Skeletal muscle satellite cell (primary cell): ENCODE measurements at regions not wholly inside any gene's neighbourhood (a gene's known extent, or its start where the extent isn't known, plus 50 kb on each side); places are given as distances from the start of the nearest gene placed in this dataset.

Experiments used
- H3K27me3 ChIP-seq: 2 replicates; pipeline ENCODE4 v1.7.0; 2013; ENCODE audit warnings: low read length; ENCODE audit not compliant: control insufficient read depth, insufficient read depth
- H3K36me3 ChIP-seq: 2 replicates; pipeline ENCODE4 v1.7.0; 2013; ENCODE audit warnings: mild to moderate bottlenecking, control low read depth, low read length; ENCODE audit not compliant: insufficient read depth
- H3K4me1 ChIP-seq: 2 replicates; pipeline ENCODE4 v1.7.0; 2013; ENCODE audit warnings: low read length; ENCODE audit not compliant: control insufficient read depth, insufficient read depth
- H3K4me2 ChIP-seq: 2 replicates; pipeline ENCODE4 v1.7.0; 2013; ENCODE audit warnings: mild to moderate bottlenecking, low read length
- H3K4me3 ChIP-seq: 2 replicates; pipeline ENCODE4 v1.7.0; 2013; ENCODE audit warnings: low read length
- H3K9ac ChIP-seq: 2 replicates; pipeline ENCODE4 v1.7.0; 2013; ENCODE audit warnings: mild to moderate bottlenecking, low read depth, low read length, moderate library complexity
- H3K9me3 ChIP-seq: replicated peaks from 2 replicates; pipeline ENCODE4 v1.7.0; 2013; ENCODE audit warnings: mild to moderate bottlenecking, control low read depth, low read length

DNA sequence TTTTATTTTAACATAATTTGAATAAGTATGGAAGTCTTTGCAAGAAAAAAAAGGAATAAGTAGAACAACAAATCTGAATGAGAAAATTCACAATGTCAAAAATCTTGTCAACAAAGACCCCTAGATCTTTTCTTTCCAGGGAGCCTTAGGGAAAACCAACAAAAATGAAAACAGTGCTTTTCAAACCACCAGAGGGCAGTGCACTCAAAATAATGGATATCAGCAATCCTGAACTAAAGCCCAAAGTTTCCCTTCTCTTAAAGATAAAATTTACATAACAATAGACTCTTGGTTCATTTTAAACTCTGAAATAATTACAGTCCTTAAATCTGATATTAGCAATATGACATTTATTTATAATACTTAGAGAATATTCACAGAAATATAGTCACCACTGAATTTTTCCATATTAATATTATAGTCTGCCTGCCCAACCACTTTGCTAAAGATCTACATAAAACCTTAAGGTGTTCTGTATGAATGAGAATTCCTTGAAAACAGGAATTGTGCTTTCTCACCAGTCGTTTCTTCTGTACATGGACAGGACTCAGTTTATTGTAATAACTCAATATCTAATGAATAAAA lies 105.3 kb upstream of the BMP5 start:
- Histone ChIP-seq H3K9ac (no peak overlapping the region), H3K27me3 (no peaks in the 10 kb centered on the region), H3K36me3 (no peaks in the 10 kb centered on the region), H3K4me2 (no peak overlapping the region), H3K4me3 (no peak overlapping the region), H3K9me3 (no peaks in the 10 kb centered on the region), H3K4me1 (no peaks in the 10 kb centered on the region)

DNA sequence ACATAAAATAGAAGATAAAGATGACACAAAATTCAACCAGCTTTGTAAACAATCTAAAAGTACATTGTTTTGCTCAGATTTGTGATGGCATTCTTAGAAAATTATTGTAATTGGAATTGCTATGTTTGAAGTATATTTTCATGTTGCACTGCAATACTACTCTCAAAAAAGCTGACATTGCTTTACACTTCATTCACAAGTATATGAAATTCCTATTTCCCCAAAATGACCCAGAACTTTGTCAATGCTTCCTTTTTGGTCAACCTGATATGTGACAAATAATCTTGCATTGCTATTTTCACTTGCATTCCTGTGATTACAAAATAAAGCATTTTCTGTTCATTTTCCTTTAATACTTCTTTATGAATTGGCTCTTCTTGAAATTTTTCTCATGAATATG lies 104.1 kb upstream of the BMP5 start:
- Histone ChIP-seq H3K36me3 (no peaks in the 10 kb centered on the region), H3K27me3 (no peaks in the 10 kb centered on the region)

GRCh38 chr6:55977959-55978665 lies 102.7 kb upstream of the BMP5 start:
- H3K27me3 ChIP-seq: no peaks in the 10 kb centered on the region
- H3K4me3 ChIP-seq: no peak overlapping the region
- no peak overlapping the region for H3K4me2 ChIP-seq
- H3K4me1 ChIP-seq: peaks cover 5% of the 10 kb centered on the region
- no peaks in the 10 kb centered on the region for H3K36me3 ChIP-seq
- H3K9me3 ChIP-seq: no peaks in the 10 kb centered on the region
- H3K9ac ChIP-seq: no peak overlapping the region

More for the DNA sequence above, 104.1 kb upstream of the BMP5 start:
- Histone ChIP-seq H3K9me3 (no peaks in the 10 kb centered on the region), H3K9ac (no peak overlapping the region), H3K4me3 (no peak overlapping the region), H3K4me2 (no peak overlapping the region), H3K4me1 (peaks cover 4% of the 10 kb centered on the region)

GRCh38 chr6:55974688-55975087 lies 99.3 kb upstream of the BMP5 start:
- H3K4me2 ChIP-seq: no peak overlapping the region
- no peak overlapping the region for H3K4me3 ChIP-seq
- H3K4me1 ChIP-seq: peaks cover 5% of the 10 kb centered on the region
- H3K27me3 ChIP-seq: no peaks in the 10 kb centered on the region
- no peaks in the 10 kb centered on the region for H3K9me3 ChIP-seq
- no peaks in the 10 kb centered on the region for H3K36me3 ChIP-seq
- H3K9ac ChIP-seq: no peak overlapping the region

DNA sequence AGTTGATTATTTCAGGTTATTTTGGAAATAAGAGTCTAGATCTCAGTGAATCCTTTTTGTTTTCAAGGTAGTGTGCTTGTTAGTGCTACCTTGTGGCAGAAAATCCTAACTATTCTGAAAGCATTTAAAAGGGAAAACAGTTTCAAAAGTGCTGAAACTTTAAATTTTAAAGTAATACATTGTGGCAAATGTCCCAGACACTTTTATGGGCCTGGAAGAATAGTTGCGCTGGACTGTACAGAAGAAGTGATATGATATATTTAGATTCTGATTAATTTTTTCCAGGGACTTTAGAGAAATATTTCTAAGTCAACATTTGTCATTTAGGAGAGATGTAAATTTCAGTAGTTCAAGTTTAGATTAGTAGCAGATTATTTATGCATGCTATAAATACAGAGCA lies 96.7 kb upstream of the BMP5 start:
- Histone ChIP-seq H3K36me3 (no peaks in the 10 kb centered on the region), H3K4me2 (no peak overlapping the region), H3K27me3 (no peaks in the 10 kb centered on the region), H3K9me3 (no peaks in the 10 kb centered on the region), H3K9ac (no peak overlapping the region), H3K4me1 (peaks cover 5% of the 10 kb centered on the region), H3K4me3 (no peak overlapping the region)

DNA sequence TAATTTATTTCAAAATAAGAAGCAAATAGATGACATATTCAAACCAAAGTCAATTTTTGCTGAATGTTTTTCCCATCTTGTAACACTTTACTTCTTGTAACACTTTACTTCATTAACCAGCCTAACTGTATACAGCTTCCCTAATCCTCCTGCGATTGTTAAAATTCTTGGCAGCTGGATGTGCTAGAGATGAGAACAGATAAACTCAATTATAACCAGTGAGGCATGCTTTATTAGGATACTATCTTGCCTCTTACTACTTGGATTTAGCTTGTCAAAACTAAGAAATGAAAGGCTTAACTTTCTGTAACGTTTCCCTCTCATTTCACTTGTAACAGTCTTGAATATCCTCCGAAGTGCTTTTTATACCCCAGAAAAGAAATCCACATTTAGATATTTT lies 94.1 kb upstream of the BMP5 start:
- no peaks in the 10 kb centered on the region for H3K9me3 ChIP-seq
- H3K4me1 ChIP-seq: peaks cover 1% of the 10 kb centered on the region
- no peaks in the 10 kb centered on the region for H3K36me3 ChIP-seq
- H3K9ac ChIP-seq: no peak overlapping the region
- no peak overlapping the region for H3K4me3 ChIP-seq
- H3K4me2 ChIP-seq: no peak overlapping the region
- H3K27me3 ChIP-seq: no peaks in the 10 kb centered on the region

DNA sequence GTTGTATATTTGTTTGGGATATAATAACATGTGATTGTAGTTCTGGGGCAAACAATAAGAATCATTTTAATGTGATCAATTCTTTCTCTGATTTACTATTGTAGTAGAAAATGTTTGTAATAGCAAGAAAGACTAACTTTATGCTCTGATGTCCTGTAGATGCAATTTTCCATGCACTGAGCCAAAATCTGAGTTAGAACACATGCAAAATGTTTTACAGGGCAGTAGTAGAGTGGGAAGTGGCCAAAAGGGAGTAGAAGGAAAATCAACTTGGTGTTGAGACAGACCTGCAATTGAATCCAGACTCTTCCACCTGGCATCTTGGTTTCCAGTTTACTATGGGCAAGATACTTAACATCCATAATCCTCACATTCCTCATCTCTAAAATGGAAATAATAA lies 93.5 kb upstream of the BMP5 start:
- Histone ChIP-seq H3K9ac (no peak overlapping the region), H3K9me3 (no peaks in the 10 kb centered on the region), H3K27me3 (no peaks in the 10 kb centered on the region), H3K36me3 (no peaks in the 10 kb centered on the region), H3K4me2 (no peak overlapping the region), H3K4me1 (no peaks in the 10 kb centered on the region), H3K4me3 (no peak overlapping the region)

DNA sequence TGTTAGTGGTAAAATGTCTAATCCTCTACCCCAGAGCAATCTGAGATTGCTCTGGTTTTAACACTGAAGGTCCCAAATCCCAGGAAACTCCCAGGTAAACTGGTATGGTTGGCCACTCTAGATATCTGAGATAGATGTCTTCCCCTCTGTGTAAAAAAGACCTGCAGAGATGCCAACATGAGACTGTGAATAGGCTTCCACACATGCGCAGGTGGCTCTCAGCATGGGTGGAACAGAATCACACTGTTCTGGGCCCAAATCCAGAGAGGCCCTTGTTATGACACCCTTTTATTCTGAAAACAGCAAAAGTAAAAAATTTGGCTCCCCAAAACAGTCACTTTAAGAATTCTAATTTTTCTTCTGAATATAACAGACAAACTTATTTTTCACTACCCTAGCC lies 88.7 kb upstream of the BMP5 start:
- no peaks in the 10 kb centered on the region for H3K9me3 ChIP-seq
- H3K9ac ChIP-seq: no peak overlapping the region
- no peaks in the 10 kb centered on the region for H3K36me3 ChIP-seq
- H3K4me1 ChIP-seq: no peaks in the 10 kb centered on the region
- no peaks in the 10 kb centered on the region for H3K27me3 ChIP-seq
- H3K4me3 ChIP-seq: no peak overlapping the region
- H3K4me2 ChIP-seq: no peak overlapping the region

DNA sequence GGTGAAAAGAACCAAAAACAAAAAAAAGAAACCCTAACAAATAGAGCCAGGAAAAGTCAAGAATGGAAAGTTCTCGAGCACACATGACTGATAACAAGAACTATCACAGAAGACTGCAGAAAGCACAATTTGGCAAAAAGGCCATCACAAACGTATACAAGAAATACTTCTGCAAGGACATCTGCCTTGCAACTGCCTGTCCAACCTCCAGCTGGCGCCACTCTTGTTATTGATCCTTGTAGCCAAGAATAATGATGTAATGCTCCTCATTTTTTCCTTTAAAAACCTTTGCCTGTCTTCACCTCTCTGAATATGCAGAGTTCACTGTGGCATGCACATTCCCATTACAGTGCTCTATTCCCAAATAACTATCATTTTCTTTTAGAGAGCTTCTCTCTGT lies 87.9 kb upstream of the BMP5 start:
- no peaks in the 10 kb centered on the region for H3K36me3 ChIP-seq
- no peak overlapping the region for H3K4me2 ChIP-seq
- H3K4me1 ChIP-seq: no peaks in the 10 kb centered on the region
- H3K4me3 ChIP-seq: no peak overlapping the region
- no peak overlapping the region for H3K9ac ChIP-seq
- H3K27me3 ChIP-seq: no peaks in the 10 kb centered on the region
- no peaks in the 10 kb centered on the region for H3K9me3 ChIP-seq

- H3K36me3 ChIP-seq: no peaks in the 10 kb centered on the region
- H3K9ac ChIP-seq: no peak overlapping the region
- H3K9me3 ChIP-seq: no peaks in the 10 kb centered on the region
- no peak overlapping the region for H3K4me2 ChIP-seq
- H3K4me1 ChIP-seq: no peaks in the 10 kb centered on the region
- H3K27me3 ChIP-seq: no peaks in the 10 kb centered on the region
- no peak overlapping the region for H3K4me3 ChIP-seq
Observed at GRCh38 chr6:55960344-55960743, 85.0 kb upstream of the BMP5 start.

DNA sequence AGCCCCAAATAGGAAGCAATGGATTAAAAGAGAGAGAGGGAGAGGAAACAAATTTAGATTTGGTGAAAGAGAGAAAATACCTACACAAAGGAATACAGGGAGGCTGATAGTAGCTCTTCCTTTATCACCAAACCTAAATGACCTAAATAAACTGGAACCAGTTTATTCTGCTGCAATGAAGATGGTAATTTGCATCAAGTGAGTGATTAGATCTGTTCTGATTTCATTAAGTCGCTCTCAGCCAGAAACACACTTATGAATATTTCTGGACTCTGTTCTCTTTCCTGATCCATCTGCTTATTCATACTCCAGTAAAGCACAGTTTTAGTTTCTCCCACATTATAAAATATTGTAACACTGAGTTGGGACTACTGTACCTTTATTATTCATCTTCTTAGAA lies 83.4 kb upstream of the BMP5 start:
- H3K4me2 ChIP-seq: no peak overlapping the region
- no peak overlapping the region for H3K9ac ChIP-seq
- no peaks in the 10 kb centered on the region for H3K4me1 ChIP-seq
- no peaks in the 10 kb centered on the region for H3K9me3 ChIP-seq
- no peak overlapping the region for H3K4me3 ChIP-seq
- H3K27me3 ChIP-seq: no peaks in the 10 kb centered on the region
- no peaks in the 10 kb centered on the region for H3K36me3 ChIP-seq

DNA sequence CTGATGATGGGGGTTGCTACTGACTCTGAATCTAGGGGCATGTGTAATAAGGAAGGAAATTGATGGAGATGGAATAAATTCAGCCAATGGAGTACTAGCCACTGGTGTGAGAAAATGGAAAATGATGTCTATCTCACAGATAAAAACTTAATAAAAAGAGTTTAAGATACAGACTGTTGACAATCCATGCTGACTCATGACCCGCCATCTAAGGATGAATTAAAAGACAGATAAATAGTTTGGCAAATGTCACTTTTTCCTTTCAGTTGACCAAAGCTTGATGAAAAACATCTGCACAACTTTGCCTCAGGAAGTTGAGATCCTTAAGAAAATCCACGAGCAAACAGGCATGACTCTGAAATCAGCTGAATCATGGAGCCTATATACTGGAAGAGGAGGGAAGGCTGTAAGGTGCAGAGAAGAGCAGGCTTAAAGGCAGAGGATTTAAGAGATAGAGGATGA lies 82.6 kb upstream of the BMP5 start:
- Histone ChIP-seq H3K36me3 (no peaks in the 10 kb centered on the region), H3K4me2 (no peak overlapping the region), H3K4me3 (no peak overlapping the region), H3K9me3 (no peaks in the 10 kb centered on the region), H3K9ac (no peak overlapping the region), H3K27me3 (no peaks in the 10 kb centered on the region), H3K4me1 (no peaks in the 10 kb centered on the region)
